GM12878 (cell line): ENCODE measurements at regions not wholly inside any gene's neighbourhood (a gene's known extent, or its start where the extent isn't known, plus 50 kb on each side); places are given as distances from the start of the nearest gene placed in this dataset.

Experiments
- ATAC-seq: fragments of 200-7000 bp; cut with Tn5 transposase; 3 replicates; pipeline ENCODE4 v1.9.1; 2020; ENCODE audit warnings: mild to moderate bottlenecking, moderate library complexity
- BruUV-seq: library from RNA; stranded (reverse); fragments of 400-500 nt; replicated peaks from 2 replicates; lab custom pipeline; 2021; lab: Mats Ljungman, UMichigan
- CTCF ChIA-PET: fragments of 300-600 bp; sonication (Branson Sonifier 250); formaldehyde crosslinking; extraction: SDS; loops from one replicate; lab custom pipeline; 2021; ENCODE audit warnings: inconsistent platforms; lab: Yijun Ruan, JAX
- POLR2A ChIA-PET: fragments of 350-600 bp; formaldehyde crosslinking; extraction: SDS; loops from one replicate; lab custom pipeline; 2021; ENCODE audit warnings: inconsistent platforms; lab: Charles Lee
- RAD21 ChIA-PET: fragments of 300-600 bp; sonication (Branson Sonifier 250); formaldehyde crosslinking; loops from one replicate; lab custom pipeline; 2023; ENCODE audit warnings: antibody characterized with exemption; ENCODE audit not compliant: unreplicated experiment; lab: Charles Lee
- SMC1A ChIA-PET: fragments of 300-600 bp; sonication (Branson Sonifier 250); formaldehyde crosslinking; loops from one replicate; lab custom pipeline; 2023; ENCODE audit not compliant: unreplicated experiment, uncharacterized antibody; lab: Charles Lee
- DNase-seq: peaks from one replicate; pipeline ENCODE4 v3.0.0-alpha.2; 2011; ENCODE audit warnings: low read depth, low spot score
- FAIRE-seq: peaks from 3 replicates; lab custom pipeline; 2011; peaks lifted over from hg19 to GRCh38; lab: Jason Lieb, UNC
- H2AFZ ChIP-seq: 2 replicates; pipeline ENCODE4 v1.6.0; 2011; ENCODE audit warnings: low read depth, low read length, control low read depth; ENCODE audit not compliant: control insufficient read depth
- H3K27ac ChIP-seq: 2 replicates; pipeline ENCODE4 v1.5.1; 2011; ENCODE audit warnings: control low read depth; ENCODE audit not compliant: control insufficient read depth, insufficient read depth
- H3K27me3 ChIP-seq, 2 experiments: replicated peaks in 1 of 2; 2 replicates each; pipeline versions ENCODE4 v1.6.0 to v1.6.1; 2011; ENCODE audit warnings: low read length in 1 of 2; ENCODE audit not compliant: control insufficient read depth in 2 of 2, insufficient read depth in 2 of 2
- H3K36me3 ChIP-seq, 2 experiments: 2 replicates each; pipeline ENCODE4 v1.5.1; 2011; ENCODE audit warnings: low read length in 1 of 2; ENCODE audit not compliant: control insufficient read depth in 2 of 2, insufficient read depth in 2 of 2
- H3K4me1 ChIP-seq: 2 replicates; pipeline ENCODE4 v1.6.1; 2011; ENCODE audit warnings: mild to moderate bottlenecking, low read length, moderate library complexity, mixed read lengths; ENCODE audit not compliant: control insufficient read depth, insufficient read depth
- H3K4me2 ChIP-seq: 2 replicates; pipeline ENCODE4 v1.6.0; 2011; ENCODE audit warnings: control low read depth; ENCODE audit not compliant: control insufficient read depth, insufficient read depth
- H3K4me3 ChIP-seq: fragments of 200-600 bp; sonication (generic); 2 replicates; pipeline ENCODE4 v1.5.1; 2016
- H3K79me2 ChIP-seq: 2 replicates; pipeline ENCODE4 v1.6.0; 2011; ENCODE audit warnings: low read length; ENCODE audit not compliant: control insufficient read depth, insufficient read depth
- H3K9ac ChIP-seq: 2 replicates; pipeline ENCODE4 v1.8.0; 2011; ENCODE audit warnings: low read length, control low read depth, mixed read lengths; ENCODE audit not compliant: control insufficient read depth, insufficient read depth
- H3K9me3 ChIP-seq: replicated peaks from 3 replicates; pipeline ENCODE4 v1.5.1; 2011; ENCODE audit warnings: mild to moderate bottlenecking, low read length; ENCODE audit not compliant: control insufficient read depth, insufficient read depth
- H4K20me1 ChIP-seq: 2 replicates; pipeline ENCODE4 v1.6.0; 2011; ENCODE audit not compliant: control insufficient read depth, insufficient read depth
- BACH1 ChIP-seq: fragments of 450-650 bp; IDR thresholded peaks from 2 replicates; pipeline ENCODE4 v1.6.1; 2017; ENCODE audit warnings: mild to moderate bottlenecking, borderline replicate concordance
- BMI1 ChIP-seq: fragments of 450-650 bp; IDR thresholded peaks from 2 replicates; pipeline ENCODE4 v1.6.1; 2016; ENCODE audit warnings: mild to moderate bottlenecking, moderate library complexity, borderline replicate concordance
- E2F4 ChIP-seq: IDR thresholded peaks from 2 replicates; pipeline ENCODE4 v1.6.1; 2012; ENCODE audit warnings: low read depth, low read length, improper control_type of control experiment
- E2F8 ChIP-seq: fragments of 450-650 bp; IDR thresholded peaks from 2 replicates; pipeline ENCODE4 v1.6.1; 2018; ENCODE audit warnings: mild to moderate bottlenecking, low read depth, moderate library complexity; ENCODE audit not compliant: partially characterized antibody
- HDAC2 ChIP-seq: fragments of 200-600 bp; sonication (generic); IDR thresholded peaks from 2 replicates; pipeline ENCODE4 v1.6.1; 2017
- IRF5 ChIP-seq: fragments of 450-650 bp; IDR thresholded peaks from 2 replicates; pipeline ENCODE4 v1.6.1; 2017; ENCODE audit warnings: borderline replicate concordance
- MYB ChIP-seq: fragments of 150-350 bp; IDR thresholded peaks from 2 replicates; pipeline ENCODE4 v1.6.1; 2014; ENCODE audit warnings: mild to moderate bottlenecking, low read depth, low read length, borderline replicate concordance
- NRF1 ChIP-seq: conservative IDR thresholded peaks from 2 replicates; pipeline ENCODE4 v1.6.1; 2011; ENCODE audit warnings: mild to moderate bottlenecking, low read depth, low read length, improper control_type of control experiment
- STAT3 ChIP-seq: IDR thresholded peaks from 2 replicates; pipeline ENCODE4 v1.6.1; 2011; ENCODE audit warnings: low read depth, low read length, improper control_type of control experiment
- TBL1XR1 ChIP-seq: IDR thresholded peaks from 2 replicates; pipeline ENCODE4 v1.6.1; 2012; ENCODE audit warnings: low read depth, low read length, improper control_type of control experiment
- YY1 ChIP-seq: IDR thresholded peaks from 2 replicates; pipeline ENCODE4 v1.6.1; 2011; ENCODE audit warnings: low read depth, mild to moderate bottlenecking, low read length
- WGBS: methylation state at CpG from one replicate; pipeline ENCODE4 v1.1.6; 2016; ENCODE audit warnings: low lambda C conversion rate; ENCODE audit not compliant: insufficient replicate concordance, insufficient coverage; ENCODE audit errors: missing lambda C conversion rate; 5-methylcytosine and 5-hydroxymethylcytosine counted together
- in situ Hi-C: fragments of 300-500 bp; cut with MboI; formaldehyde crosslinking; loops from 9 replicates; pipeline ENCODE4 v1.14.3; 2018; ENCODE audit warnings: mixed read lengths
- intact Hi-C: fragments of 100-400 bp; cut with micrococcal nuclease; formaldehyde crosslinking; loops from one replicate; pipeline ENCODE4 v1.14.2; 2022; ENCODE audit not compliant: unreplicated experiment
- TF ChIP-seq, protein P1 (sequence below): fragments of 450-650 bp; IDR thresholded peaks from 2 replicates; pipeline ENCODE4 v1.6.1; 2017; ENCODE audit warnings: low read depth, mild to moderate bottlenecking, moderate library complexity
- TF ChIP-seq, protein P2 (sequence below): IDR thresholded peaks from 2 replicates; pipeline ENCODE4 v1.6.1; 2011; ENCODE audit warnings: borderline replicate concordance, low read depth, mild to moderate bottlenecking, moderate library complexity, mixed read lengths, low read length; ENCODE audit not compliant: insufficient read depth; ENCODE audit errors: extremely low read length

- no peak for TF ChIP-seq TBL1XR1
- TF ChIP-seq STAT3: no peak
- TF ChIP-seq E2F4: no peak
Measured at GRCh38 chr5:98989727-98990126, 60.9 kb upstream of the CHD1 start (continued).

GRCh38 chr5:98986587-98986986, 57.8 kb upstream of the CHD1 start:
- no peak overlapping the region for H3K27ac ChIP-seq
- TF ChIP-seq IRF5 (no peak), BMI1 (no peak), NRF1 (no peak), E2F8 (no peak), YY1 (no peak), MYB (no peak), HDAC2 (no peak), BACH1 (no peak)
- TF ChIP-seq, protein P1, sequence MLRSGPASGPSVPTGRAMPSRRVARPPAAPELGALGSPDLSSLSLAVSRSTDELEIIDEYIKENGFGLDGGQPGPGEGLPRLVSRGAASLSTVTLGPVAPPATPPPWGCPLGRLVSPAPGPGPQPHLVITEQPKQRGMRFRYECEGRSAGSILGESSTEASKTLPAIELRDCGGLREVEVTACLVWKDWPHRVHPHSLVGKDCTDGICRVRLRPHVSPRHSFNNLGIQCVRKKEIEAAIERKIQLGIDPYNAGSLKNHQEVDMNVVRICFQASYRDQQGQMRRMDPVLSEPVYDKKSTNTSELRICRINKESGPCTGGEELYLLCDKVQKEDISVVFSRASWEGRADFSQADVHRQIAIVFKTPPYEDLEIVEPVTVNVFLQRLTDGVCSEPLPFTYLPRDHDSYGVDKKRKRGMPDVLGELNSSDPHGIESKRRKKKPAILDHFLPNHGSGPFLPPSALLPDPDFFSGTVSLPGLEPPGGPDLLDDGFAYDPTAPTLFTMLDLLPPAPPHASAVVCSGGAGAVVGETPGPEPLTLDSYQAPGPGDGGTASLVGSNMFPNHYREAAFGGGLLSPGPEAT: no peak
- TF ChIP-seq, protein P2, sequence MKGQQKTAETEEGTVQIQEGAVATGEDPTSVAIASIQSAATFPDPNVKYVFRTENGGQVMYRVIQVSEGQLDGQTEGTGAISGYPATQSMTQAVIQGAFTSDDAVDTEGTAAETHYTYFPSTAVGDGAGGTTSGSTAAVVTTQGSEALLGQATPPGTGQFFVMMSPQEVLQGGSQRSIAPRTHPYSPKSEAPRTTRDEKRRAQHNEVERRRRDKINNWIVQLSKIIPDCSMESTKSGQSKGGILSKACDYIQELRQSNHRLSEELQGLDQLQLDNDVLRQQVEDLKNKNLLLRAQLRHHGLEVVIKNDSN: no peak
- TF ChIP-seq, all 136 proteins: peak for 0
- no peaks in the 10 kb centered on the region for H3K9me3 ChIP-seq
- H2AFZ ChIP-seq: no peak overlapping the region
- ChIA-PET POLR2A (interaction anchor here (0.7 kb wide), 1 partner anchor 27 kb away, joined by 4 read pairs; no protein-coding TSS in a partner anchor), SMC1A (interaction anchor here (0.6 to 1.1 kb wide), 2 partner anchors 19 to 1069 kb away, joined by 3 to 4 read pairs; no protein-coding TSS in a partner anchor), RAD21 (no interaction called here), CTCF (interaction anchor here (0.7 kb wide), 1 partner anchor 77 kb away, joined by 4 read pairs; no protein-coding TSS in a partner anchor)
- H3K36me3 ChIP-seq: no peaks in the 10 kb centered on the region
- BruUV-seq: no TSS peak
- DNase-seq (no peak), FAIRE-seq (no peak), ATAC-seq (no peak)
- H3K4me1 ChIP-seq: no peaks in the 10 kb centered on the region
- WGBS: 41% methylated on average over 3 of the region's 3 CpGs
- no peaks in the 10 kb centered on the region for H3K27me3 ChIP-seq
- H3K79me2 ChIP-seq: no peaks in the 10 kb centered on the region
- no peak overlapping the region for H3K9ac ChIP-seq
- intact Hi-C loops: no loop called here
- no peak overlapping the region for H3K4me2 ChIP-seq
- in situ Hi-C loops: no loop called here
- no peak overlapping the region for H3K4me3 ChIP-seq
- H4K20me1 ChIP-seq: no peaks in the 10 kb centered on the region
